Endothelial cell of umbilical vein (primary cell): ENCODE measurements at regions not wholly inside any gene's neighbourhood (a gene's known extent, or its start where the extent isn't known, plus 50 kb on each side); places are given as distances from the start of the nearest gene placed in this dataset.

Experiments
- CTCF ChIP-seq, 2 donors: IDR thresholded peaks; 1 replicate in 1 of 2; 2 replicates in 1 of 2; pipeline ENCODE4 v1.5.1; 2011; ENCODE audit warnings: low read length in 2 of 2, mild to moderate bottlenecking in 2 of 2, moderate library complexity in 2 of 2, control low read depth in 1 of 2, inconsistent platforms in 1 of 2, low read depth in 1 of 2; ENCODE audit not compliant: insufficient read depth in 1 of 2; ENCODE audit errors: extremely low read depth in 1 of 2
- JUN ChIP-seq: IDR thresholded peaks from 2 replicates; pipeline ENCODE4 v1.6.1; 2011; ENCODE audit warnings: borderline replicate concordance, low read depth; ENCODE audit not compliant: insufficient read length, insufficient read depth
- MAX ChIP-seq: IDR thresholded peaks from 2 replicates; pipeline ENCODE4 v1.6.1; 2011; ENCODE audit not compliant: insufficient read depth, insufficient read length
- POLR2A ChIP-seq: IDR thresholded peaks from 2 replicates; pipeline ENCODE4 v1.6.1; 2012; ENCODE audit warnings: low read depth, mild to moderate bottlenecking, control low read depth, low read length
- POLR2AphosphoS5 ChIP-seq: IDR thresholded peaks from 2 replicates; pipeline ENCODE4 v1.6.1; 2012; ENCODE audit warnings: low read depth, mild to moderate bottlenecking, control low read depth, low read length, moderate library complexity; ENCODE audit not compliant: insufficient read depth

GRCh38 chr3:83023086-83023485 is 1261.6 kb upstream of the GBE1 start:
- TF ChIP-seq CTCF (IDR thresholded peaks at IDR 0.05; ENCODE audit: extremely low read depth in 1 of 2, insufficient read depth in 1 of 2, low read depth in 1 of 2, low read length in 2 of 2) (no peak), POLR2AphosphoS5 (no peak), JUN (no peak), POLR2A (no peak), MAX (no peak)
